Astrocyte of the spinal cord (primary cell): ENCODE measurements at regions not wholly inside any gene's neighbourhood (a gene's known extent, or its start where the extent isn't known, plus 50 kb on each side); places are given as distances from the start of the nearest gene placed in this dataset.

ENCODE experiments used
- DNase-seq: peaks from one replicate; pipeline ENCODE4 v3.0.0; 2011; ENCODE audit warnings: low read depth, low spot score
- H3K4me3 ChIP-seq: 2 replicates; pipeline ENCODE4 v1.5.1; 2011; ENCODE audit warnings: low read depth, mild to moderate bottlenecking, low read length, moderate library complexity
- CTCF ChIP-seq: IDR thresholded peaks from 2 replicates; pipeline ENCODE4 v1.5.1; 2012; ENCODE audit warnings: low read depth, mild to moderate bottlenecking, low read length, inconsistent platforms
- in situ Hi-C: cut with HindIII; loops from 2 replicates; pipeline ENCODE4 v1.10.0; 2017; ENCODE audit warnings: low sequenced_read_pairs

DNA sequence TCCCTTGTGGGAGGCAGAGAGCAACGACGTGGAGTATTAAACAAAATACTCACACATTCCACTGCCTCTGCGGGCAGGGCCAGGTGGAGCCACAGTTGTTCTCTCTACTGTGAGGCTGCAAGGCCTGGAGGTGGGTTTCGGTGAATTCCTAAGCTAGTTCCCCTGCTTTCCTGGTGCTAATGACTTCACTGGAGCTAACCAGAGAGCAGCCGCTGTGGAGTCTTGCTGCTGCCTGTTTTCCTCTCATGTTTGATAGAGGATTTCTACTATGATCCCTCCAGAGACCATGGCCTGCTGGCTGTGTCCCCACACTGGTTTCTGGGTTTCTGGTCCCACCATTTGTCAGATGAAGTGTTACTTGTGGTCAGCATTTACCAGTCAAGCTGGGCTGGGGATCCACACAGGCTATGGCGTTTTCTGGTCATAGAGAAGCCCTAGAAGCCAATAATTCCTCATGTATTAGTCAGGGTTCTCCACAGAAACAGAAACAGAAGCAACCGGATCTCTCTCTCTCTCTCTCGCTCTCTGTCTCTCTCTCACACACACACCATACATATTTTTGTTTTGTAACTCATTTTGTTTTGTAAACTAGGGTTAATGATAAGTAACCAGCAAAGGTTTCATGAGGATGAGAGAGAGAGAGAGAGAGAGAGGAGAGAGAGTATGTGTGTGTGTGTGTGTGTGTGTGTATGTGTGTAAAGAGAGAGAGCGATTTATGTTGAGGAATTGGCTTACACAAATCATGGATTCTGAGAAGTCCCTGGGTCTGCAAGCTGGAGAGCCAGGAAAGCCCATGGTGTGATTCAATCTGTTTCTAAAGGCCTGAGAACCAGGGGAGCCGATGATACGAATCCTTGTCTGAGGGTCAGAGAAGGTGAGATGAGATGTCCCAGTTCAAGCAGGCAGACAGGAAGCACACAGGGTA lies 403.0 kb downstream of the GADD45G start:
- in situ Hi-C loops, result no loop called here
- no peak for TF ChIP-seq CTCF
- peak; percentile 91 for DNase-seq
- no peak overlapping the region for H3K4me3 ChIP-seq

- TF ChIP-seq CTCF, result no peak
- no peak for DNase-seq
- in situ Hi-C loops, result no loop called here
- no peak overlapping the region for H3K4me3 ChIP-seq
Observed at GRCh38 chr9:90009447-90009846, 404.6 kb downstream of the GADD45G start.

DNA sequence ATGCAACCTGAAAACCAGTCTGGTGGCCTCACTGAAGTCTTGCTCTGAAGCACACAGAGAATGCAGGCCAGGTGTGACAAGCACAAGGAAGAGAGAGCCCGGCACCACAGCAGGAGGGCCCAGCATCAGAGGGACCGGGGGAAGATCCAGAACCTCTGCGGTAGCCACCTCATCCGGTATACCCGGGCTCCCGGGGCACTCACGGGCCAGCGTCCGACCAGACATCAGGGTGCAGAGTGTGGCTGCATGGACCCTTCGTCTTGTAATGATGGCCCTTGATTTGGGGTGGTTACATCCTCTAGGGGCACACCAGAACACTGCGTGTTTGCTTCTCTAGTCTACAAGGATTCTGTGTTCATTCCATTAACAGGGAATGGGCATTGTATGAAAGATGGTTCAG lies 406.0 kb downstream of the GADD45G start:
- no peak for DNase-seq
- no peak overlapping the region for H3K4me3 ChIP-seq
- in situ Hi-C loops, result no loop called here
- no peak for TF ChIP-seq CTCF

DNA sequence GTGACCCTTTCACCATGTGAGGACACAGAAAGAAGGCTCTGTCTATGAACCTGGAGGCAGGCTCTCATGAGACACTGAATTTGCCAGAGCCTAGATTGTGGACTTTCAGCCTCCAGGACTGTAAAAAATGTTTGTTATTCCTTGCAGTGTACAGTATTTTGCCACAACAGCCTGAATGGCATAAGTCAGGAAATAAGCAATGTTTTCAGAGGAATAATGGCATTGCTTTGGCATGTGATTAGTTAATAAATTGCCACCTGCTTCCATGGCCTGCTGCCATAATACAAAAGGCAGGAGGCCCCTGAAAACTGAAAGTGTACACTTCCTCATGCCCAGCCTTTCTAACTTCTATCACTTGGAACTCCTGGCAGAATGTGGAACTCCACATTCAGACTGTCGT lies 408.1 kb downstream of the GADD45G start:
- TF ChIP-seq CTCF, result no peak
- in situ Hi-C loops, result no loop called here
- no peak overlapping the region for H3K4me3 ChIP-seq
- no peak for DNase-seq

- TF ChIP-seq CTCF, result no peak
- H3K4me3 ChIP-seq, result no peak overlapping the region
- DNase-seq, result no peak
- in situ Hi-C loops, result no loop called here
Observed at GRCh38 chr9:90013778-90014177, 409.0 kb downstream of the GADD45G start.

DNA sequence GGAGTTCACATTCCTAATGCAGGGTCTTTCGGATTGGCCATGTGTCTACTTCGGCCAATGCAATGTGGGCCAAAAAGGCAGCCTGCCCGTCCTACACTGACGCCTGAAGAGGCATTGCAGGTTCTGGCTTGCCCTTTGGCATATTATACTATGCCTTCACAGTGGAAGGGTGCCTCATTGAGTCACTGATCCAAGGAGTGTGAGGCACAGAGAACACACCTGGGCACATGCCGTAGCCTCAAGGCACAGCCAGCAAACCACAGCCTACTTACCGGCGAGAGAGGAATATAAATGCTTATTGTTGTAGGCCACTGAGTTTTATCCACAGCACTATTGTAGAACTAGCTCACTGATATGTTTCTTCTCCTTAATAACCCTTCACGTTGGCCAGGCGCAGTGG lies 409.6 kb downstream of the GADD45G start:
- in situ Hi-C loops, result no loop called here
- no peak for DNase-seq
- no peak for TF ChIP-seq CTCF
- no peak overlapping the region for H3K4me3 ChIP-seq
